ENCODE measurements at regions not wholly inside any gene's neighbourhood (a gene's known extent, or its start where the extent isn't known, plus 50 kb on each side); places are given as distances from the start of the nearest gene placed in this dataset.

- Histone ChIP-seq H3K9me3 (ENCODE audit: control insufficient read depth in 1 of 2, insufficient read depth in 1 of 2, low read depth in 1 of 2, low read length in 2 of 2) (no peaks in the 10 kb centered on the region), H2AFZ (ENCODE audit: low read depth, low read length, poor library complexity, severe bottlenecking) (no peak overlapping the region), H4K20me1 (ENCODE audit: insufficient read depth) (no peaks in the 10 kb centered on the region), H3K4me3 (replicated peaks in 1 of 2; ENCODE audit: low read depth in 1 of 2, low read length in 2 of 2) (no peak overlapping the region), H3K27me3 (ENCODE audit: insufficient read depth, low read length) (no peaks in the 10 kb centered on the region), H3K9me2 (ENCODE audit: insufficient read depth) (no peaks in the 10 kb centered on the region), H3K79me2 (ENCODE audit: insufficient read depth, low read length) (no peaks in the 10 kb centered on the region), H3K9ac (ENCODE audit: low read length) (no peak overlapping the region), H3K27ac (ENCODE audit: low read depth, low read length) (no peak overlapping the region), H3K4me2 (ENCODE audit: low read length) (peak overlapping the region; percentile 9; the same call in 1 of the 2 replicates), H3K36me3 (ENCODE audit: control insufficient read depth in 1 of 2, insufficient read depth in 2 of 2, low read length in 2 of 2) (no peaks in the 10 kb centered on the region), H3K4me1 (ENCODE audit: control insufficient read depth in 1 of 2, insufficient read depth in 2 of 2, low read length in 2 of 2) (peaks cover 0 to 5% of the 10 kb centered on the region in 2 experiments; a peak in 3 of 4 replicates)
- RAD21 ChIA-PET (ENCODE audit: low non-redundant PET in 1 of 2, low total read pairs in 2 of 2, uncharacterized antibody in 2 of 2, unreplicated experiment in 2 of 2): no interaction called here
- POLR2A ChIA-PET: no interaction called here
- no peak for ATAC-seq
- DNase-seq (ENCODE audit: low read depth, low spot score): no peak
- CTCF ChIA-PET: no interaction called here
- intact Hi-C loops (cut with micrococcal nuclease): no loop called here
- no TSS peak for BruUV-seq (replicated peaks)
- no peak for TF ChIP-seq ZFX (IDR thresholded peaks at IDR 0.05)
- TF ChIP-seq TCF7L2 (IDR thresholded peaks at IDR 0.05; ENCODE audit: borderline replicate concordance, extremely low read depth, insufficient read depth, insufficient read length): no peak
- TF ChIP-seq CTCF (IDR thresholded peaks at IDR 0.05 in 2 of 3, conservative IDR thresholded peaks at IDR 0.05 in 1 of 3; ENCODE audit: borderline replicate concordance in 1 of 3, insufficient read depth in 1 of 3, low read depth in 2 of 3, low read length in 2 of 3): no peak
- TF ChIP-seq ATF3 (IDR thresholded peaks at IDR 0.05): no peak
- no peak for TF ChIP-seq YY1 (IDR thresholded peaks at IDR 0.05; ENCODE audit: extremely low read depth, insufficient replicate concordance, low read depth, low read length)
- no peak for TF ChIP-seq REST (IDR thresholded peaks at IDR 0.05; ENCODE audit: low read depth)
- no peak for TF ChIP-seq ZNF274 (IDR thresholded peaks at IDR 0.05; ENCODE audit: low read depth, low read length)
- no peak for TF ChIP-seq ELF1 (IDR thresholded peaks at IDR 0.05; ENCODE audit: borderline replicate concordance, low read depth)
- TF ChIP-seq JUND (IDR thresholded peaks at IDR 0.05): no peak
- no peak for TF ChIP-seq SIN3A (IDR thresholded peaks at IDR 0.05; ENCODE audit: low read depth)
- no peak for TF ChIP-seq EGR1 (IDR thresholded peaks at IDR 0.05; ENCODE audit: low read depth)
- no peak for TF ChIP-seq SRF (IDR thresholded peaks at IDR 0.05; ENCODE audit: low read depth)
- TF ChIP-seq SP1 (IDR thresholded peaks at IDR 0.05; ENCODE audit: low read depth): no peak
- TF ChIP-seq POLR2A (IDR thresholded peaks at IDR 0.05; ENCODE audit: borderline replicate concordance, extremely low read depth, insufficient read depth, insufficient read length): no peak
These were observed 2276.2 kb downstream of the TP53TG3F start for GRCh38 chr16:35735403-35736251.

Data from HCT116 (cell line).